ENCODE measurements at regions not wholly inside any gene's neighbourhood (a gene's known extent, or its start where the extent isn't known, plus 50 kb on each side); places are given as distances from the start of the nearest gene placed in this dataset.

- DNase-seq (no peak), ATAC-seq (ENCODE audit: low FRiP score in 2 of 2) (no peak)
- WGBS, 2 donors: 92 to 96% methylated on average over 5 of the region's 5 CpGs
Measured at GRCh38 chr3:7793786-7794185, 707.8 kb upstream of the LMCD1 start.

GRCh38 chr3:7798276-7798675 lies 703.3 kb upstream of the LMCD1 start:
- Histone ChIP-seq H3K9me3 (no peaks in the 10 kb centered on the region), H3K27me3 (no peaks in the 10 kb centered on the region), H3K4me3 (no peak overlapping the region), H3K4me1 (no peaks in the 10 kb centered on the region), H3K36me3 (no peaks in the 10 kb centered on the region), H3K27ac (no peak overlapping the region)
- TF ChIP-seq EP300 (IDR thresholded peaks at IDR 0.05) (no peak), POLR2AphosphoS5 (IDR thresholded peaks at IDR 0.05) (no peak), CTCF (IDR thresholded peaks at IDR 0.05) (no peak), POLR2A (IDR thresholded peaks at IDR 0.05) (no peak)
- ATAC-seq (ENCODE audit: low FRiP score in 2 of 2): no peak
- no peak for DNase-seq
- WGBS, 2 donors: 60 to 69% methylated on average over 4 of the region's 4 CpGs

More at GRCh38 chr3:7793786-7794185, 707.8 kb upstream of the LMCD1 start:
- Histone ChIP-seq H3K4me3 (no peak overlapping the region), H3K9me3 (no peaks in the 10 kb centered on the region), H3K36me3 (no peaks in the 10 kb centered on the region), H3K4me1 (no peaks in the 10 kb centered on the region), H3K27me3 (no peaks in the 10 kb centered on the region), H3K27ac (no peak overlapping the region)
- TF ChIP-seq CTCF (IDR thresholded peaks at IDR 0.05) (no peak), EP300 (IDR thresholded peaks at IDR 0.05) (no peak), POLR2AphosphoS5 (IDR thresholded peaks at IDR 0.05) (no peak), POLR2A (IDR thresholded peaks at IDR 0.05) (no peak)

- no peaks in the 10 kb centered on the region for H3K36me3 ChIP-seq
- no peak for ATAC-seq (ENCODE audit: low FRiP score in 2 of 2)
Measured at GRCh38 chr3:7800006-7800780, 701.4 kb upstream of the LMCD1 start.

GRCh38 chr3:7812490-7812889 lies 689.1 kb upstream of the LMCD1 start:
- Histone ChIP-seq H3K27me3 (no peaks in the 10 kb centered on the region), H3K27ac (no peak overlapping the region), H3K36me3 (no peaks in the 10 kb centered on the region), H3K4me3 (no peak overlapping the region), H3K4me1 (no peaks in the 10 kb centered on the region), H3K9me3 (no peaks in the 10 kb centered on the region)
- no peak for DNase-seq
- WGBS, 2 donors: 92 to 98% methylated on average over 3 of the region's 3 CpGs
- no peak for ATAC-seq (ENCODE audit: low FRiP score in 2 of 2)
- TF ChIP-seq POLR2AphosphoS5 (IDR thresholded peaks at IDR 0.05) (no peak), EP300 (IDR thresholded peaks at IDR 0.05) (no peak), POLR2A (IDR thresholded peaks at IDR 0.05) (no peak), CTCF (IDR thresholded peaks at IDR 0.05) (no peak)

More at GRCh38 chr3:7800006-7800780, 701.4 kb upstream of the LMCD1 start:
- no peak overlapping the region for H3K27ac ChIP-seq
- WGBS, 2 donors: 54 to 55% methylated on average over 4 of the region's 4 CpGs
- H3K4me1 ChIP-seq: no peaks in the 10 kb centered on the region
- H3K4me3 ChIP-seq: no peak overlapping the region
- no peaks in the 10 kb centered on the region for H3K9me3 ChIP-seq
- DNase-seq: no peak
- TF ChIP-seq POLR2AphosphoS5 (IDR thresholded peaks at IDR 0.05): no peak
- peak in 2 of 6 experiments; percentile 8 to 11 for TF ChIP-seq CTCF (IDR thresholded peaks at IDR 0.05)
- TF ChIP-seq POLR2A (IDR thresholded peaks at IDR 0.05): no peak
- TF ChIP-seq EP300 (IDR thresholded peaks at IDR 0.05): no peak
- H3K27me3 ChIP-seq: no peaks in the 10 kb centered on the region

GRCh38 chr3:7813365-7813764 lies 688.3 kb upstream of the LMCD1 start:
- no peak overlapping the region for H3K27ac ChIP-seq
- WGBS, 2 donors: 40 to 54% methylated on average over 1 of the region's 1 CpG
- H3K4me3 ChIP-seq: no peak overlapping the region
- no peaks in the 10 kb centered on the region for H3K27me3 ChIP-seq
- no peaks in the 10 kb centered on the region for H3K36me3 ChIP-seq
- H3K9me3 ChIP-seq: no peaks in the 10 kb centered on the region
- no peak for TF ChIP-seq EP300 (IDR thresholded peaks at IDR 0.05)
- DNase-seq: no peak
- no peak for ATAC-seq (ENCODE audit: low FRiP score in 2 of 2)
- no peaks in the 10 kb centered on the region for H3K4me1 ChIP-seq

All from upper lobe of left lung (tissue), 6 donors.